ENCODE measurements at regions not wholly inside any gene's neighbourhood (a gene's known extent, or its start where the extent isn't known, plus 50 kb on each side); places are given as distances from the start of the nearest gene placed in this dataset.
A peak's percentile ranks its signal among the peaks of the same experiment; 100 is the strongest.
"Not testable (repeated sequence)": the region's sequence is repeated elsewhere in the genome, so short reads cannot be mapped to it uniquely, and the experiment has no call there.

DNA sequence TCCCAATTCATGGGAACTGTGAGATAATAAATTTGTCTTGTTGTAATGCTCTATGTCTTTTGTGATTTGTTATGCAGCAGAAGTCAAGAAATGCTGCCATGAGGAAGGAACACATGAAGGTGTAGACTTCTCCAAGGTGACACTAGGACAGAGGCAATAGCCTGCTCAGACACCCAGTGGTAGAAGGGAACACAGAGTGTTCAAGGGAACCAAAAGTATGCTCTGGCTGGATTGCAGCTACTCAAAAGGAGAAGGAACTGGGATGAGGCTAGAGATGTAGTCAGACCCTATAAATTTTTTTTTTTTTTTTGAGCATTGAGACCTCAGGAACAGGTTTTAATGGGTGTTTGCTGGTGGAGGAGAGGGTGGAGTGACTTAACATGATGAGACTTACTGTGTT lies 232.5 kb downstream of the PARP8 start:
- DNase-seq (ENCODE audit: low read depth in 2 of 3, low spot score in 2 of 3) = no peak

GRCh38 chr5:50900952-50901510 lies 234.6 kb downstream of the PARP8 start:
- DNase-seq (ENCODE audit: low read depth in 2 of 3, low spot score in 2 of 3) = no peak

GRCh38 chr5:50903651-50904050 lies 237.2 kb downstream of the PARP8 start:
- no peak for DNase-seq (ENCODE audit: low read depth in 2 of 3, low spot score in 2 of 3)

DNA sequence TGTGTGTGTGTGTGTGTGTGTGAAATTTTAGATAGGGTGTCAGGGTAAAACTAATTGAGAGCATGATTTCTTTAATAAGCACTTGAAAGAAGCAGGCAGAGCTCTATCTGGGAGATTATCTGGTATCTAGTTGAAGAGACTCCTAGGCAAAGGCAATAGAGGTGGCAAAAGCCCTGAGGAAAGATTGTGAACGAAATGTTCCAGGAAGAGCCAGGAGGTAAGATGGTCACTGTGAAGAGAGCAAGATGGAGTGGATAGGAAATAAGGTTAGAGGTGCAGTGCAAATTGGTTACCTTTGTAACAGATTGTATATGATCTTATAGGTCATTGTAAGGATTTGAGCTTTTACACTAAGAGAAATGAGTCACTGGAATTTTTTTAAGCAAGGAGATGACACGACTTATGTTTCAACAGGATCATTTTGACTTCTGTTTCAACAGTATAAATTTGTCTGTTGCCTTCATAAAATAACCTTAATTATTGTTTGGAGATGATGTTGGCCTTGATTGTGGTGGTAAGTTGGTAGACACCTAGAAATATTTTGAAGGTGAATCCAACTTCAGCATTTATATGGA lies 239.6 kb downstream of the PARP8 start:
- DNase-seq (ENCODE audit: low read depth in 2 of 3, low spot score in 2 of 3) = no peak

- not testable (repeated sequence) for DNase-seq (ENCODE audit: low read depth in 2 of 3, low spot score in 2 of 3)
These were observed 253.7 kb downstream of the PARP8 start for GRCh38 chr5:50920160-50920559.

GRCh38 chr5:50921366-50922133 lies 255.1 kb downstream of the PARP8 start:
- DNase-seq (ENCODE audit: low read depth in 2 of 3, low spot score in 2 of 3) = no peak

DNA sequence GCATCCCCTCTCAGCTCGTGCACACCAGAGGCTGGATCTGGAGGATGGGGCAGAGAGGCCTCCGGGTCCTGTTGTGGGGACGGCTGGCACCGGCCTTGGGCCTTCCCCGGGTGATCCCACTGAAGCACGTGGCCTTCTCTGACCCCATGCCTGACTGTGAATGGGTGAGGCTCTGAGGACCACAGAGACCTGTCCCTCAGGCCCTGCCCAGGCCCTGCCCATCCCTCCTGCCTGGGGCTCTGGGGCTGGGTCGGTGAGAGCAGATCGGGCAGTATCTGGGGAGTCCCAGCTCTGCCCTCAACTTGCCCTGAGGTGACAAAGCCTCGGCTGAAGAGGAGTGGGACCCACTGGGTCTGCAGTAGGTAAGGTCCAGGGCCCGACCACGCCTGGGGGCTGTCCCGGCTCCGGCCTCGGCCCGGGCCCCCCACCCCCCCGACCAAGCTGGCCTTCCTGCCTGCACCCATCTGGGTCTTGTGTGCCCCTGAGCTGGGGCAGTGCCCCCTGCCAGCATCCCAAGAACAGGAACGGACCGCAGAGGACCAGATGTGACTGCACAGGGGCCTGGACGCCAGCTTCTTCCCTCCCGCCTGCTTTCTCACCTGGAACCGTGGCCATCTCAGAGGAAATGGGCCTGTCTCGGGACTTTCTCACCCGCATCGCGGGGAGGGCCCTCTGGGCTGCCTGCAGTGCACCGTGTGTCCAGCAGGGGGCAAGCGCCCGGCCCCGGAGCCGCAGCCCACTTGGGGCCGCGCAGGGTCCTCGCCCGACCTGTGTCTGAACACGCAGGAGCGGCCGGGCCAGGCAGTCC lies 255.9 kb downstream of the PARP8 start:
- DNase-seq (ENCODE audit: low read depth in 2 of 3, low spot score in 2 of 3) = not testable (repeated sequence)

DNA sequence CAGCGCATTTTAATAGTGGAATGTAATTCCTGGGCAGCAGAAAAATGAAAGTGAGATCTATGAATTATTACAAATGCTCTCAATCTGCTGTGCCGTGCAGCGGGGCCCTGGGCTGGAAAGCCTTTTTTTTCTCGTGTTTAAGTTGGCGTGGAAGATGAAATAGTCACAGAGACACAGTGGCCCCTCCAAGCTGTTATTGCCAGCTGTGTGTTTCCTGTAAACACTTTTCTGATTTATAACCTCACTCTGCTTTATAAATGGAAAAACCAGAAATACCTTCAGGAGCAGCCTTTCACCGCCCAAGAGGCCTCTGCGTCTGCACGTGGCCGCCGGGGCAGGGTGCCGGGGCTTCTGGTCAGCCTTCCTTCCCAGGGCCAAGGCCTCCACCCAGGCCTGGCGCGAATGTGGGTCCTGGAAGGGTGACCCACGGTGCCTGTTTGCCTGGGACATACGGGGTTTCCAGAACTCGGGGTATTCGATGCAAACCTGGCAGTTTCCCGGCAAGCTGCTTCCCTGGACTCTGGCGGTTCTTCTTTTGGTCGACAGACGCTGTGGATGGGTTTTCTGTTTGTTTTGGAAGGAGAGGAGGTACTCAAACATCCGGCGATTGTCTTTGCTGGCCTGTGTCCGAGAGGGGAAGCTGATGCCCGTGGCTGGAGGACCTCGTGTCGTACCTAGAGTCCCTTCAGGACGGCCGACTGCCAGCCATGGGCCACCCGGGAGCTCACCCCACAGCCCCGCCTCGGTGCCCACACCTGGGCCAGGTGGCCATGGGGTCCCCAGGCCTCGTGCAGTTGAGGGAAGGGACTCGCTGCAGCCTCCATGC lies 256.7 kb downstream of the PARP8 start:
- no peak for DNase-seq (ENCODE audit: low read depth in 2 of 3, low spot score in 2 of 3)

- no peak for DNase-seq (ENCODE audit: low read depth in 2 of 3, low spot score in 2 of 3)
These were observed 257.5 kb downstream of the PARP8 start for GRCh38 chr5:50923768-50924494.

DNA sequence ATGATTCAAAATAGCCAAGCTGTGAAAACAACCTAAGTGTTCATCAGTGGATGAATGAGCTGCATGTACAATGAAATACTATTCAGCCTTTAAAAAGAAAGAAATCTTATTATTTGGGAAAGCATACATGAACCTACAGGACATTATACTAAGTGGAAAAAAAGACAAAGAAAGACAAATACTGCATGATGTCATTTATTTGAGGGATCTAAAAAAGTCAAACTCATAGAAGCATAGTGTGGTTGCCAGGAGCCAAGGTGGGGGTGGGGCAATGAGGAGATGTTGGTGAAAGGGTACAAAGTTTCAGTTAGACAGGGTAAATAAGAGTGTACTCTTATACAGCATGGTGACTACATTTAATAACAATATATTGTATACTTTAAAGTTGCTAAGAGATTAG lies 261.5 kb downstream of the PARP8 start:
- no peak for DNase-seq (ENCODE audit: low read depth in 2 of 3, low spot score in 2 of 3)

GRCh38 chr5:50929174-50929573 lies 262.7 kb downstream of the PARP8 start:
- DNase-seq (ENCODE audit: low read depth in 2 of 3, low spot score in 2 of 3) = no peak

DNA sequence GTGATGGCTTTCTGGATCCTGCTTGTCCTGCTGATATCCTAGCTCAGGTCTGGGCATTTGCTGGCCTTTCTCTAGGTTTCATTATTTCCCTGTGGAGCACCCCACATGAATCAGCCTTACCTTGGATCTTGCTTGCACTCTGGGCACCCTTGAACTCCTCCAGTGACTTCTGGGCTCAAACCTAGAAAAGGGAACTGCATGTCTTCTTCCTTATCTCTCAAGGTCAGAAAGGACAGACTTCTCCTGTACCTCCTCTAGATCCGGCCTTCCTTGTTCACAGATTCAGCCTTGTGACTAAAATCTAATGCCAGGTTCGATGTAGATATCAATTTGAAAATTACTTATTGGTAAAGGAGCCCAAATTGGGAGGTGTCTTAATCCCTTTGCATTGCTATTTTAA lies 267.9 kb downstream of the PARP8 start:
- no peak for DNase-seq (ENCODE audit: low read depth in 2 of 3, low spot score in 2 of 3)

- DNase-seq (ENCODE audit: low read depth in 2 of 3, low spot score in 2 of 3) = no peak
These were observed 278.7 kb downstream of the PARP8 start for GRCh38 chr5:50945139-50945538.

DNA sequence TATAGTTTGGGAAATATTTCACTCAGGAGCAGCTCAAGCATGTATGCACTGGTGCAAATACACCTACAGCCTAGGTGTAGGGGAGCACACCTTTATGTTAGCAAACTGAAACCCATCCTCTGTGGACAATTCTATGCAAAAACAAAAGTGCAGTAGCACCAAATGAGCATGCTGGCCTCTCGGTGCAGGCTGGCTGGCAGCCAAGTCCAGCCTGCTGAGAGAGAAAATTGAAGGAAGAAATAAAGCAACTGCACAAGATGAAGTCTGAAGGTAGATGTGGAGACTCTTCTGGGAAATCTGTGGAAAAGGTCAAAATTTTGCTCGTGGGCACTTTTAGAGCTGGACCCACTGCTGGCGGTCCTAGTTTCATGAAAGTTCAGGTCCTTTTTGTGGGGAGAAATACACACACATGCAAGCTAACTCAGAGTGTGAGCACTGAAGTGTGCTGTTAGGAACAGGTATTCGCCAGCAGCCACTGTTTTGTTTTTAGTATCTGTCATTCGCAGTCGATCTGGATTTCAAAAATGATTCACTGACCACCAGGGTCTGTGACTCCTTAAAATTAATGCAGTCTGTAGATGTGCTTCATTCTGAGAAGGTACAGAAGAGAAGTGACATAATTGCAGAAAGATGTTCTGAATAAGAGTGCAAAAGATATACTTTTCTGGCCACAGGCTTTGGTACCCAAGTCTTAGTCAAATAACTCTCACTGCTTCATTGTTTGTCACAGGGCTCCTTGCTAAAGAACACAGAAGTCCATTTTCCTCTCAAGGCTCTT lies 281.7 kb downstream of the PARP8 start:
- no peak for DNase-seq (ENCODE audit: low read depth in 2 of 3, low spot score in 2 of 3)

DNA sequence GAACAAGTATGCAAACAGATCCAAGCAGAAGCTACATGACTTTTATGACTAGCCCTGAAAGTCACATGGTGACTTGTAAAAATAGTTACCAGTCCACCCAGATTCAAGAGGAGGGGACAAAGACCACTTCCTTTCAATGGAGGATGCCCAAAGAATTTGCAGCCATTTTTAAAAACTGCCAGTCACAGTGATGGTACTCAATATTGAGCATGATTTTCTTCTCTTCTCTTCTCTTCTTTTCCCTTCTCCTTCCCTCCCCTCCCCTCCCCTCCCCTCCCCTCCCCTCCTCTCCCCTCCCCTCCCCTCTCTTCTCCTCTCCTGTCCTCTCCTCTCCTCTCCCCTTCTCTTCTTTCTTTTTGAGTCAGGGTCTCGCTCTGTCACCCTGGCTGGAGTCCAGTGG lies 286.9 kb downstream of the PARP8 start:
- no peak for DNase-seq (ENCODE audit: low read depth in 2 of 3, low spot score in 2 of 3)

GRCh38 chr5:50958852-50959457 lies 292.5 kb downstream of the PARP8 start:
- no peak for DNase-seq (ENCODE audit: low read depth in 2 of 3, low spot score in 2 of 3)

DNA sequence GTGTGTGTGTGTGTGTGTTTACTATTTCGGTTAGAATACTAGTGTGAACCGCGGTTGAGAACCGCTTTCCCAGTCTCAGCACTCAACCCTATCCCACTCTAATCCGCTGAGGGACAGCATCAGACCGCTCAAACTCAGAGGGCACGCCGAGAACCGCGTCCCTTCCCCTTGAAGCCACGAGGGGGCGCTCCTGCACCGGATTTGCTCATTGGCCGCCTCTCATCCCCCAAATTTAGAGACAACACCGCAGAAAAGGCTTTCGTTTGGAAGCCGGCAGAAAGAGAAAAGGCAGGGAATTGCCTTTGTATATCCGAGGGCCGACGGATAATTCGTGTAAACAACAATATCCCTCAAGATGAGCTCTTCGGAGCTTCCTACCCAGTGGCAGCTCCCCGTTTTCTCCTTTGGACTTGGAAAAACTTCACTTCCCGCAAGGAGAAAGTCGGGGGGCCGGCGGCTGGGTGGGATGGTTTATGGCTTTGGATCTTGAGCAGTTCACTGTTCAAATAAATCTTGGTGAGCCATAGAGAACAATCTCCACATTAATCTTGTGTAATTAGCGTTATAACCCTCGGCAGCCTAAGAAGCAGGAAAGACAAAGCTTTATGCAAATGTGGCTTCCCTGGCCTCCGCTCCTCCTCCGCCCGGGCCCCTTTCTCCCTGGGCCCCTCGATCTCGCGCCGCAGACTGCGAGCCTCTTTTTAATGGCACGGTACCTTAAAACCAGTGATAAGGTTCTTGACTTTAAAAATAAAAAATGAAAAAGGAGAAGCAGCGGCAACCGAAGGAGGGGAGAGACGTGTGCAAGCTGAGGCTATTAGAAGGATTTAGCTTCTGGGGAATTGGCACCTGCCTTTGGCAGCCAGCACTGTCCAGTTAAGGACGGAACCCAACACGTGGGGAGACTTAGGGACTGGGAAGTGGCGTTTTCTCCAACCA lies 296.8 kb downstream of the PARP8 start:
- DNase-seq (ENCODE audit: low read depth in 2 of 3, low spot score in 2 of 3) = peak; percentile 32 to 73 (median 62)
